MM.1S (cell line): ENCODE measurements at regions not wholly inside any gene's neighbourhood (a gene's known extent, or its start where the extent isn't known, plus 50 kb on each side); places are given as distances from the start of the nearest gene placed in this dataset.

Experiments
- EZH2 ChIP-seq: fragments of 300-600 bp; sonication (generic); optimal IDR thresholded peaks from 2 replicates; pipeline ENCODE3; 2017; ENCODE audit warnings: low read depth, mild to moderate bottlenecking, antibody characterized with exemption, low read length, mixed read lengths
- EZH2phosphoT487 ChIP-seq: fragments of 300-600 bp; sonication (generic); IDR thresholded peaks from 2 replicates; pipeline ENCODE4 v1.6.1; 2018; ENCODE audit warnings: antibody characterized with exemption, low read length
- TF ChIP-seq, protein P1 (sequence below): fragments of 300-600 bp; sonication (generic); IDR thresholded peaks from 2 replicates; pipeline ENCODE4 v1.5.1; 2016; ENCODE audit warnings: antibody characterized with exemption, low read length, mixed read lengths

DNA sequence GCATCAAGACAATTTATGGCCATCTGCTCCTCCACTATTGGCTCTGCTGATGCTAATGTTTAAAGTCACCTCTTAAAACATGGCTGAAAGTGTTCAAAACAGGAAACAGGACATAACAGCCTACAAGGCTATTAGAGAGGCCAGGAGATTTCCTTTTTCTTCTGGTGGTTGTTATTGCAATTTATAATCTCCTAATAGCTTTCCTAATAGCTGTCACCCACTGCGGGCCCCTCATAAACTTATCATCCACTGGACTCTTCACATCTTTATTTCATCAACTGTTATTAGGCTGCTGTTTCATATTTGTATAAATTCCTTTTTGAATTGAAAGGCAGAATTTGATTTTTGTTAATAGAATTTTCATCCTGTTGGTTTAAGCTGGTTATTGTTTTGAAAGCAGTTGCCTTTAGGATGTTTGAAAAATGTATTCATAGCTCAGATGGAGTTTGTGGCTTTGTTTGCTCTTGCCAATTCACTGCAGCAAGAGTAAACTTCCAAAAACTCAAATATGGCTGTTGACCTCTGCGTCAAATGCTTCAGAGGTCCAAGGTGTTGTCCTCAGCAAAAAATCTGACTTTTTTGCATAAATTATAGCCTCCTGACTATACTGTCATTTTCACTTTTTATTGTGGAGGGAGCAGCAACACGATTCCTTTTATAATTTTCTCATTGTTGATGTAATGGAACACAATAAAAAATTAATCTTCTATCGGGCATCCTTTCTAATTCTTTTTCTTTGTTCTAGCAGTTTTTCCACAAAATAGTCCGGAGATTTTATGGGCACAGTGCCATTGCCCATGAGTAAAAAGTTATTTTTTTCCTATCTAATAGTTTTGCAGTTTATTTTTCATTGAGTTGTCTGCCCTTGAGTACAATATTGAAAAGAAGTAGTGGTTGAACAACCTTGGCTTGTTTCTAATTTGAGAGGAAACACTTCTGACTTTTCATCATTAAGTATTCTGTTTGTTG lies 69.3 kb downstream of the MAT2B start:
- TF ChIP-seq, protein P1, sequence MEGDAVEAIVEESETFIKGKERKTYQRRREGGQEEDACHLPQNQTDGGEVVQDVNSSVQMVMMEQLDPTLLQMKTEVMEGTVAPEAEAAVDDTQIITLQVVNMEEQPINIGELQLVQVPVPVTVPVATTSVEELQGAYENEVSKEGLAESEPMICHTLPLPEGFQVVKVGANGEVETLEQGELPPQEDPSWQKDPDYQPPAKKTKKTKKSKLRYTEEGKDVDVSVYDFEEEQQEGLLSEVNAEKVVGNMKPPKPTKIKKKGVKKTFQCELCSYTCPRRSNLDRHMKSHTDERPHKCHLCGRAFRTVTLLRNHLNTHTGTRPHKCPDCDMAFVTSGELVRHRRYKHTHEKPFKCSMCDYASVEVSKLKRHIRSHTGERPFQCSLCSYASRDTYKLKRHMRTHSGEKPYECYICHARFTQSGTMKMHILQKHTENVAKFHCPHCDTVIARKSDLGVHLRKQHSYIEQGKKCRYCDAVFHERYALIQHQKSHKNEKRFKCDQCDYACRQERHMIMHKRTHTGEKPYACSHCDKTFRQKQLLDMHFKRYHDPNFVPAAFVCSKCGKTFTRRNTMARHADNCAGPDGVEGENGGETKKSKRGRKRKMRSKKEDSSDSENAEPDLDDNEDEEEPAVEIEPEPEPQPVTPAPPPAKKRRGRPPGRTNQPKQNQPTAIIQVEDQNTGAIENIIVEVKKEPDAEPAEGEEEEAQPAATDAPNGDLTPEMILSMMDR: no peak
- no peak for TF ChIP-seq EZH2phosphoT487
- no peak for TF ChIP-seq EZH2
